SU-DHL-6 (cell line): ENCODE measurements at regions not wholly inside any gene's neighbourhood (a gene's known extent, or its start where the extent isn't known, plus 50 kb on each side); places are given as distances from the start of the nearest gene placed in this dataset.

ENCODE experiments used
- EZH2phosphoT487 ChIP-seq: fragments of 200-600 bp; sonication (generic), shearing (Covaris generic); conservative IDR thresholded peaks from 2 replicates; pipeline ENCODE4 v1.6.1; 2018; ENCODE audit warnings: mild to moderate bottlenecking, antibody characterized with exemption, low read length, moderate library complexity, mixed read lengths
- TF ChIP-seq, protein P1 (sequence below): fragments of 200-600 bp; sonication (generic); IDR thresholded peaks from one replicate; pipeline ENCODE4 v1.5.1; 2017; ENCODE audit warnings: antibody characterized with exemption, mild to moderate bottlenecking, low read length, moderate library complexity; ENCODE audit not compliant: insufficient read depth, poor library complexity, severe bottlenecking

- TF ChIP-seq, protein P1, sequence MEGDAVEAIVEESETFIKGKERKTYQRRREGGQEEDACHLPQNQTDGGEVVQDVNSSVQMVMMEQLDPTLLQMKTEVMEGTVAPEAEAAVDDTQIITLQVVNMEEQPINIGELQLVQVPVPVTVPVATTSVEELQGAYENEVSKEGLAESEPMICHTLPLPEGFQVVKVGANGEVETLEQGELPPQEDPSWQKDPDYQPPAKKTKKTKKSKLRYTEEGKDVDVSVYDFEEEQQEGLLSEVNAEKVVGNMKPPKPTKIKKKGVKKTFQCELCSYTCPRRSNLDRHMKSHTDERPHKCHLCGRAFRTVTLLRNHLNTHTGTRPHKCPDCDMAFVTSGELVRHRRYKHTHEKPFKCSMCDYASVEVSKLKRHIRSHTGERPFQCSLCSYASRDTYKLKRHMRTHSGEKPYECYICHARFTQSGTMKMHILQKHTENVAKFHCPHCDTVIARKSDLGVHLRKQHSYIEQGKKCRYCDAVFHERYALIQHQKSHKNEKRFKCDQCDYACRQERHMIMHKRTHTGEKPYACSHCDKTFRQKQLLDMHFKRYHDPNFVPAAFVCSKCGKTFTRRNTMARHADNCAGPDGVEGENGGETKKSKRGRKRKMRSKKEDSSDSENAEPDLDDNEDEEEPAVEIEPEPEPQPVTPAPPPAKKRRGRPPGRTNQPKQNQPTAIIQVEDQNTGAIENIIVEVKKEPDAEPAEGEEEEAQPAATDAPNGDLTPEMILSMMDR: no peak
- no peak for TF ChIP-seq EZH2phosphoT487
Measured at GRCh38 chr20:24417485-24417884, 51.9 kb upstream of the SYNDIG1 start.
